GDM1 (cell line): ENCODE measurements at regions not wholly inside any gene's neighbourhood (a gene's known extent, or its start where the extent isn't known, plus 50 kb on each side); places are given as distances from the start of the nearest gene placed in this dataset.

Source experiments
- DNase-seq: peaks from one replicate; lab custom pipeline; 2025; lab: John Stamatoyannopoulos, UW

GRCh38 chr6:98633886-98634285, 200.5 kb upstream of the POU3F2 start:
- DNase-seq: no peak

GRCh38 chr6:98634569-98634968, 199.8 kb upstream of the POU3F2 start:
- no peak for DNase-seq

- no peak for DNase-seq
These were observed 199.2 kb upstream of the POU3F2 start for GRCh38 chr6:98635191-98635590.

- no peak for DNase-seq
These were observed 197.4 kb upstream of the POU3F2 start for GRCh38 chr6:98636941-98637340.

GRCh38 chr6:98639089-98639635, 195.2 kb upstream of the POU3F2 start:
- DNase-seq: no peak

- no peak for DNase-seq
These were observed 194.0 kb upstream of the POU3F2 start for GRCh38 chr6:98640366-98640765.

GRCh38 chr6:98641949-98642719, 192.2 kb upstream of the POU3F2 start:
- no peak for DNase-seq

GRCh38 chr6:98644063-98644462, 190.3 kb upstream of the POU3F2 start:
- no peak for DNase-seq

- no peak for DNase-seq
These were observed 186.0 kb upstream of the POU3F2 start for GRCh38 chr6:98648211-98648914.

GRCh38 chr6:98650941-98651340, 183.4 kb upstream of the POU3F2 start:
- DNase-seq: no peak

- DNase-seq: no peak
These were observed 181.2 kb upstream of the POU3F2 start for GRCh38 chr6:98653179-98653578.

- DNase-seq: peak; percentile 39
These were observed 176.6 kb upstream of the POU3F2 start for GRCh38 chr6:98657764-98658163.

- DNase-seq: no peak
These were observed 165.0 kb upstream of the POU3F2 start for GRCh38 chr6:98669371-98669770.

GRCh38 chr6:98670045-98670746, 164.2 kb upstream of the POU3F2 start:
- no peak for DNase-seq

- DNase-seq: no peak
These were observed 161.5 kb upstream of the POU3F2 start for GRCh38 chr6:98672681-98673475.

- no peak for DNase-seq
These were observed 155.9 kb upstream of the POU3F2 start for GRCh38 chr6:98678481-98678880.

GRCh38 chr6:98686008-98686601, 148.3 kb upstream of the POU3F2 start:
- DNase-seq: no peak

- DNase-seq: no peak
These were observed 146.6 kb upstream of the POU3F2 start for GRCh38 chr6:98687752-98688151.

GRCh38 chr6:98695091-98695801, 139.1 kb upstream of the POU3F2 start:
- no peak for DNase-seq

- DNase-seq: no peak
These were observed 123.0 kb upstream of the POU3F2 start for GRCh38 chr6:98711380-98711779.

GRCh38 chr6:98716341-98716740, 118.0 kb upstream of the POU3F2 start:
- no peak for DNase-seq
